Upper lobe of left lung (tissue), 6 donors: ENCODE measurements at regions not wholly inside any gene's neighbourhood (a gene's known extent, or its start where the extent isn't known, plus 50 kb on each side); places are given as distances from the start of the nearest gene placed in this dataset.

Experiments
- ATAC-seq, 2 donors: fragments of 200-7000 bp; cut with Tn5 transposase; one replicate each; pipeline ENCODE4 v1.9.1; 2022; ENCODE audit warnings: mild to moderate bottlenecking in 2 of 2, moderate library complexity in 2 of 2; ENCODE audit not compliant: low FRiP score in 2 of 2
- DNase-seq, 2 donors: peaks; one replicate each; pipeline ENCODE4 v3.0.0-alpha.2; 2019 to 2020
- H3K27ac ChIP-seq, 4 donors: fragments of 200-600 bp; sonication (generic); one replicate each; pipeline ENCODE4 v1.5.1; 2016 to 2019
- H3K27me3 ChIP-seq, 4 donors: fragments of 200-600 bp; sonication (generic); one replicate each; pipeline ENCODE4 v1.5.1; 2017 to 2019
- H3K36me3 ChIP-seq, 4 donors: fragments of 200-600 bp; sonication (generic); one replicate each; pipeline ENCODE4 v1.5.1; 2016 to 2019
- H3K4me1 ChIP-seq, 4 donors: fragments of 200-600 bp; sonication (generic); one replicate each; pipeline ENCODE4 v1.5.1; 2018 to 2019
- H3K4me3 ChIP-seq, 4 donors: fragments of 200-600 bp; sonication (generic); one replicate each; pipeline ENCODE4 v1.5.1; 2017 to 2019; ENCODE audit warnings: mild to moderate bottlenecking in 2 of 4, moderate library complexity in 1 of 4
- H3K9me3 ChIP-seq, 4 donors: fragments of 200-600 bp; sonication (generic); one replicate each; pipeline ENCODE4 v1.5.1; 2018 to 2019
- EP300 ChIP-seq, 4 donors: sonication (generic); formaldehyde crosslinking; IDR thresholded peaks; one replicate each; pipeline ENCODE4 v1.5.1; 2017; ENCODE audit warnings: antibody characterized with exemption in 4 of 4, control low read depth in 2 of 4
- POLR2A ChIP-seq, 4 donors: fragments of 450-650 bp; IDR thresholded peaks; one replicate each; pipeline ENCODE4 v1.5.1; 2016 to 2017; ENCODE audit warnings: antibody characterized with exemption in 4 of 4, mild to moderate bottlenecking in 2 of 4
- POLR2AphosphoS5 ChIP-seq, 2 donors: sonication (generic); formaldehyde crosslinking; IDR thresholded peaks; one replicate each; pipeline ENCODE4 v1.5.1; 2017; ENCODE audit warnings: antibody characterized with exemption in 2 of 2
- WGBS, 2 donors: methylation state at CpG; one replicate each; pipeline ENCODE4 v1.1.5; 2017 to 2018; 5-methylcytosine and 5-hydroxymethylcytosine counted together
- TF ChIP-seq, protein P1 (sequence below), 6 experiments: fragments of 450-650 bp in 4 of 6; fragments of 200-600 bp in 2 of 6; sonication (generic) in 2 of 6; IDR thresholded peaks; one replicate each; pipeline ENCODE4 v1.5.1; 2016 to 2019; ENCODE audit warnings: antibody characterized with exemption in 6 of 6
- donor health status: DM: no; HTN: no; CAD: no; lungs with moderate emphysema.
- donor health status: DM: no; HTN: yes; CAD: no; lungs with severe emphysema.

- H3K4me1 ChIP-seq, result peaks cover 0 to 10% (median 0%) of the 10 kb centered on the region in 4 donors
- H3K9me3 ChIP-seq, result no peaks in the 10 kb centered on the region
- ATAC-seq (no peak), DNase-seq (no peak)
- no peak for TF ChIP-seq POLR2A (IDR thresholded peaks at IDR 0.05)
- TF ChIP-seq, protein P1, sequence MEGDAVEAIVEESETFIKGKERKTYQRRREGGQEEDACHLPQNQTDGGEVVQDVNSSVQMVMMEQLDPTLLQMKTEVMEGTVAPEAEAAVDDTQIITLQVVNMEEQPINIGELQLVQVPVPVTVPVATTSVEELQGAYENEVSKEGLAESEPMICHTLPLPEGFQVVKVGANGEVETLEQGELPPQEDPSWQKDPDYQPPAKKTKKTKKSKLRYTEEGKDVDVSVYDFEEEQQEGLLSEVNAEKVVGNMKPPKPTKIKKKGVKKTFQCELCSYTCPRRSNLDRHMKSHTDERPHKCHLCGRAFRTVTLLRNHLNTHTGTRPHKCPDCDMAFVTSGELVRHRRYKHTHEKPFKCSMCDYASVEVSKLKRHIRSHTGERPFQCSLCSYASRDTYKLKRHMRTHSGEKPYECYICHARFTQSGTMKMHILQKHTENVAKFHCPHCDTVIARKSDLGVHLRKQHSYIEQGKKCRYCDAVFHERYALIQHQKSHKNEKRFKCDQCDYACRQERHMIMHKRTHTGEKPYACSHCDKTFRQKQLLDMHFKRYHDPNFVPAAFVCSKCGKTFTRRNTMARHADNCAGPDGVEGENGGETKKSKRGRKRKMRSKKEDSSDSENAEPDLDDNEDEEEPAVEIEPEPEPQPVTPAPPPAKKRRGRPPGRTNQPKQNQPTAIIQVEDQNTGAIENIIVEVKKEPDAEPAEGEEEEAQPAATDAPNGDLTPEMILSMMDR (IDR thresholded peaks at IDR 0.05), result no peak
- TF ChIP-seq POLR2AphosphoS5 (IDR thresholded peaks at IDR 0.05), result no peak
- no peak for TF ChIP-seq EP300 (IDR thresholded peaks at IDR 0.05)
- H3K27me3 ChIP-seq, result no peaks in the 10 kb centered on the region
- H3K27ac ChIP-seq, result no peak overlapping the region
- H3K36me3 ChIP-seq, result no peaks in the 10 kb centered on the region
- H3K4me3 ChIP-seq, result no peak overlapping the region
These were observed 254.3 kb upstream of the NPVF start for GRCh38 chr7:25482631-25483030.

- ATAC-seq (no peak), DNase-seq (no peak)
- TF ChIP-seq, protein P1 (IDR thresholded peaks at IDR 0.05), result no peak
- TF ChIP-seq EP300 (IDR thresholded peaks at IDR 0.05) (no peak), POLR2A (IDR thresholded peaks at IDR 0.05) (no peak), POLR2AphosphoS5 (IDR thresholded peaks at IDR 0.05) (no peak)
These were observed 256.7 kb upstream of the NPVF start for GRCh38 chr7:25485026-25485425.

DNA sequence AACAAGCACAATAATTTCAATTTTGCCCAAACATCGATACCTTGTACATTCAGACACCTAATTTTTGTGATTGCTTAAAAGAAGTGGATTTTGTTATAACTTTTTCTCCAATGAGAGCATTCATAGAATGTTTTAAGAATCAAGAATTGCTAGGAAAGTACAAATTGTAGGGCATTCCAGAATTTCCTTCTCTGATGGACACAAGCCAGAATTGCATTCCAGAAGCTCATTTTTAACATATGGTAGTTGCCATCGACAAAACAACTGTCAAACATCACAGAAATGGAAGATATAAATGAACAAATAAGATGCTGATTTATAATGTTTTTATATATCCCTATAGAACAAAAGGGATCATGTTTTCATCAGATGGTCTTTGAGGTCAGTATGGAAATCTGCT, 258.4 kb upstream of the NPVF start:
- H3K4me3 ChIP-seq, result no peak overlapping the region
- TF ChIP-seq, protein P1 (IDR thresholded peaks at IDR 0.05), result no peak
- TF ChIP-seq POLR2A (IDR thresholded peaks at IDR 0.05) (no peak), EP300 (IDR thresholded peaks at IDR 0.05) (no peak), POLR2AphosphoS5 (IDR thresholded peaks at IDR 0.05) (no peak)
- 60 to 69% methylated on average over 2 of the region's 2 CpGs for WGBS, 2 donors

More at GRCh38 chr7:25485026-25485425, 256.7 kb upstream of the NPVF start:
- Histone ChIP-seq H3K27me3 (no peaks in the 10 kb centered on the region), H3K9me3 (no peaks in the 10 kb centered on the region), H3K4me3 (no peak overlapping the region), H3K36me3 (no peaks in the 10 kb centered on the region), H3K27ac (no peak overlapping the region), H3K4me1 (peaks cover 0 to 10% (median 0%) of the 10 kb centered on the region in 4 donors)
- 69 to 77% methylated on average over 1 of the region's 1 CpG for WGBS, 2 donors

DNA sequence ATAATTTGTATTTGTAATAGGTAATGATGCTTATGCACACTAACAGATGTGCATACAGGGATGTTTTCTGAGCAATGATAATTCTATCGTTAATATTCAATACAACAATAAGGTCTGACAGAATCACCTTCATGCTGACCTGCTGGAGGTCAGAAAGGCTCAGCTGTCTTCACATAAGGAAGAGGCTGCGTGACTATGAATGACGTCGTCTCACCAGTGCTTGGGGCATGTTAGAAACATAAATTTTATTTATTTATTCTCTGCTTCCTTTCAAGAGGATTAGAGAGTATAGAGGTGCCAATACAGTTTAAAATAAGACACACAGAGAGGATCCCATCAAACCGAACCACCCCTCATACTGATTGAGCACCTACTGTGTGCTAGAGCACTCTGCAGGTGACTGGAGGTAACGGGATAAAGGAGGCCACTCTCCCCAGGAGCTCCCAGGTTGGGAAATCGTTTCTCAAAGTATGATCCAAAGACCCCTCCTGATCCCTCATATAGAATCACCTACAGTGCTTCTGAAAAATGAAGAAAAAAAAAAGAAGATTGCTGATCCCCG, 265.6 kb upstream of the NPVF start:
- H3K4me3 ChIP-seq, result no peak overlapping the region
- peaks cover 6 to 12% (median 9%) of the 10 kb centered on the region in 4 donors for H3K4me1 ChIP-seq
- WGBS, 2 donors, result 80% methylated on average over 8 of the region's 8 CpGs
- no peaks in the 10 kb centered on the region for H3K9me3 ChIP-seq
- H3K27ac ChIP-seq, result no peak overlapping the region
- no peaks in the 10 kb centered on the region for H3K36me3 ChIP-seq
- no peak for ATAC-seq
- no peaks in the 10 kb centered on the region for H3K27me3 ChIP-seq
- TF ChIP-seq POLR2A (IDR thresholded peaks at IDR 0.05) (no peak), POLR2AphosphoS5 (IDR thresholded peaks at IDR 0.05) (no peak), EP300 (IDR thresholded peaks at IDR 0.05) (no peak)
- TF ChIP-seq, protein P1 (IDR thresholded peaks at IDR 0.05), result no peak
- DNase-seq, result no peak

More for the DNA sequence above, 258.4 kb upstream of the NPVF start:
- no peaks in the 10 kb centered on the region for H3K36me3 ChIP-seq
- DNase-seq (no peak), ATAC-seq (no peak)
- no peaks in the 10 kb centered on the region for H3K27me3 ChIP-seq
- H3K4me1 ChIP-seq, result peaks cover 0 to 10% (median 0%) of the 10 kb centered on the region in 4 donors
- no peaks in the 10 kb centered on the region for H3K9me3 ChIP-seq
- H3K27ac ChIP-seq, result no peak overlapping the region

GRCh38 chr7:25494896-25495295, 266.6 kb upstream of the NPVF start:
- Histone ChIP-seq H3K9me3 (no peaks in the 10 kb centered on the region), H3K27me3 (no peaks in the 10 kb centered on the region), H3K27ac (no peak overlapping the region), H3K36me3 (no peaks in the 10 kb centered on the region), H3K4me1 (peaks cover 6 to 12% (median 9%) of the 10 kb centered on the region in 4 donors), H3K4me3 (no peak overlapping the region)
- 92 to 95% methylated on average over 2 of the region's 2 CpGs for WGBS, 2 donors
- TF ChIP-seq EP300 (IDR thresholded peaks at IDR 0.05), result no peak
- TF ChIP-seq, protein P1 (IDR thresholded peaks at IDR 0.05), result no peak
- TF ChIP-seq POLR2AphosphoS5 (IDR thresholded peaks at IDR 0.05), result no peak
- TF ChIP-seq POLR2A (IDR thresholded peaks at IDR 0.05), result no peak
- ATAC-seq, result no peak
- DNase-seq, result no peak
